ENCODE measurements at regions not wholly inside any gene's neighbourhood (a gene's known extent, or its start where the extent isn't known, plus 50 kb on each side); places are given as distances from the start of the nearest gene placed in this dataset.

- Histone ChIP-seq H3K27me3 (no peaks in the 10 kb centered on the region), H3K4me3 (no peak overlapping the region), H3K9me3 (no peaks in the 10 kb centered on the region), H3K36me3 (no peaks in the 10 kb centered on the region), H3K4me1 (no peaks in the 10 kb centered on the region), H3K27ac (no peak overlapping the region)
- ATAC-seq (no peak), DNase-seq (no peak)
- TF ChIP-seq CTCF (IDR thresholded peaks at IDR 0.05), result no peak
- intact Hi-C loops (cut with DNase I), result no loop called here
Observed at GRCh38 chr5:60514152-60514551, 185.8 kb downstream of the DEPDC1B start.

GRCh38 chr5:60512117-60512516, 187.8 kb downstream of the DEPDC1B start:
- no peak overlapping the region for H3K27ac ChIP-seq
- intact Hi-C loops (cut with DNase I), result no loop called here
- ATAC-seq (no peak), DNase-seq (no peak)
- H3K9me3 ChIP-seq, result no peaks in the 10 kb centered on the region
- no peaks in the 10 kb centered on the region for H3K36me3 ChIP-seq
- no peak overlapping the region for H3K4me3 ChIP-seq
- no peaks in the 10 kb centered on the region for H3K27me3 ChIP-seq
- no peak for TF ChIP-seq CTCF (IDR thresholded peaks at IDR 0.05)
- no peaks in the 10 kb centered on the region for H3K4me1 ChIP-seq

- Histone ChIP-seq H3K36me3 (no peaks in the 10 kb centered on the region), H3K4me1 (no peaks in the 10 kb centered on the region), H3K9me3 (no peaks in the 10 kb centered on the region), H3K4me3 (no peak overlapping the region), H3K27me3 (no peaks in the 10 kb centered on the region), H3K27ac (no peak overlapping the region)
- ATAC-seq (no peak), DNase-seq (no peak)
- intact Hi-C loops (cut with DNase I), result no loop called here
- no peak for TF ChIP-seq CTCF (IDR thresholded peaks at IDR 0.05)
Observed at GRCh38 chr5:60510663-60511062, 189.3 kb downstream of the DEPDC1B start.

GRCh38 chr5:60510049-60510448, 189.9 kb downstream of the DEPDC1B start:
- no peak for TF ChIP-seq CTCF (IDR thresholded peaks at IDR 0.05)
- ATAC-seq (no peak), DNase-seq (no peak)
- Histone ChIP-seq H3K4me3 (no peak overlapping the region), H3K9me3 (no peaks in the 10 kb centered on the region), H3K36me3 (no peaks in the 10 kb centered on the region), H3K27me3 (no peaks in the 10 kb centered on the region), H3K27ac (no peak overlapping the region), H3K4me1 (no peaks in the 10 kb centered on the region)
- intact Hi-C loops (cut with DNase I), result no loop called here

- H3K27me3 ChIP-seq, result no peaks in the 10 kb centered on the region
- intact Hi-C loops (cut with DNase I), result no loop called here
- no peak overlapping the region for H3K27ac ChIP-seq
- no peak for ATAC-seq
- no peaks in the 10 kb centered on the region for H3K4me1 ChIP-seq
- H3K4me3 ChIP-seq, result no peak overlapping the region
- no peaks in the 10 kb centered on the region for H3K36me3 ChIP-seq
- DNase-seq, result no peak
- no peak for TF ChIP-seq CTCF (IDR thresholded peaks at IDR 0.05)
- no peaks in the 10 kb centered on the region for H3K9me3 ChIP-seq
Observed at GRCh38 chr5:60509519-60509918, 190.4 kb downstream of the DEPDC1B start.

Measured in left lung (tissue), 4 donors.